GM12878 (cell line): ENCODE measurements at regions not wholly inside any gene's neighbourhood (a gene's known extent, or its start where the extent isn't known, plus 50 kb on each side); places are given as distances from the start of the nearest gene placed in this dataset.

Experiments used
- ATAC-seq: fragments of 200-7000 bp; cut with Tn5 transposase; 3 replicates; pipeline ENCODE4 v1.9.1; 2020; ENCODE audit warnings: mild to moderate bottlenecking, moderate library complexity
- BruUV-seq: library from RNA; stranded (reverse); fragments of 400-500 nt; replicated peaks from 2 replicates; lab custom pipeline; 2021; lab: Mats Ljungman, UMichigan
- CTCF ChIA-PET: fragments of 300-600 bp; sonication (Branson Sonifier 250); formaldehyde crosslinking; extraction: SDS; loops from one replicate; lab custom pipeline; 2021; ENCODE audit warnings: inconsistent platforms; lab: Yijun Ruan, JAX
- POLR2A ChIA-PET: fragments of 350-600 bp; formaldehyde crosslinking; extraction: SDS; loops from one replicate; lab custom pipeline; 2021; ENCODE audit warnings: inconsistent platforms; lab: Charles Lee
- RAD21 ChIA-PET: fragments of 300-600 bp; sonication (Branson Sonifier 250); formaldehyde crosslinking; loops from one replicate; lab custom pipeline; 2023; ENCODE audit warnings: antibody characterized with exemption; ENCODE audit not compliant: unreplicated experiment; lab: Charles Lee
- SMC1A ChIA-PET: fragments of 300-600 bp; sonication (Branson Sonifier 250); formaldehyde crosslinking; loops from one replicate; lab custom pipeline; 2023; ENCODE audit not compliant: unreplicated experiment, uncharacterized antibody; lab: Charles Lee
- DNase-seq: peaks from one replicate; pipeline ENCODE4 v3.0.0-alpha.2; 2011; ENCODE audit warnings: low read depth, low spot score
- FAIRE-seq: peaks from 3 replicates; lab custom pipeline; 2011; peaks lifted over from hg19 to GRCh38; lab: Jason Lieb, UNC
- H2AFZ ChIP-seq: 2 replicates; pipeline ENCODE4 v1.6.0; 2011; ENCODE audit warnings: low read depth, low read length, control low read depth; ENCODE audit not compliant: control insufficient read depth
- H3K27ac ChIP-seq: 2 replicates; pipeline ENCODE4 v1.5.1; 2011; ENCODE audit warnings: control low read depth; ENCODE audit not compliant: control insufficient read depth, insufficient read depth
- H3K27me3 ChIP-seq, 2 experiments: replicated peaks in 1 of 2; 2 replicates each; pipeline versions ENCODE4 v1.6.0 to v1.6.1; 2011; ENCODE audit warnings: low read length in 1 of 2; ENCODE audit not compliant: control insufficient read depth in 2 of 2, insufficient read depth in 2 of 2
- H3K36me3 ChIP-seq, 2 experiments: 2 replicates each; pipeline ENCODE4 v1.5.1; 2011; ENCODE audit warnings: low read length in 1 of 2; ENCODE audit not compliant: control insufficient read depth in 2 of 2, insufficient read depth in 2 of 2
- H3K4me1 ChIP-seq: 2 replicates; pipeline ENCODE4 v1.6.1; 2011; ENCODE audit warnings: mild to moderate bottlenecking, low read length, moderate library complexity, mixed read lengths; ENCODE audit not compliant: control insufficient read depth, insufficient read depth
- H3K4me2 ChIP-seq: 2 replicates; pipeline ENCODE4 v1.6.0; 2011; ENCODE audit warnings: control low read depth; ENCODE audit not compliant: control insufficient read depth, insufficient read depth
- H3K4me3 ChIP-seq: fragments of 200-600 bp; sonication (generic); 2 replicates; pipeline ENCODE4 v1.5.1; 2016
- H3K79me2 ChIP-seq: 2 replicates; pipeline ENCODE4 v1.6.0; 2011; ENCODE audit warnings: low read length; ENCODE audit not compliant: control insufficient read depth, insufficient read depth
- H3K9ac ChIP-seq: 2 replicates; pipeline ENCODE4 v1.8.0; 2011; ENCODE audit warnings: low read length, control low read depth, mixed read lengths; ENCODE audit not compliant: control insufficient read depth, insufficient read depth
- H3K9me3 ChIP-seq: replicated peaks from 3 replicates; pipeline ENCODE4 v1.5.1; 2011; ENCODE audit warnings: mild to moderate bottlenecking, low read length; ENCODE audit not compliant: control insufficient read depth, insufficient read depth
- H4K20me1 ChIP-seq: 2 replicates; pipeline ENCODE4 v1.6.0; 2011; ENCODE audit not compliant: control insufficient read depth, insufficient read depth
- CBFB ChIP-seq: IDR thresholded peaks from 2 replicates; pipeline ENCODE4 v1.6.1; 2016; ENCODE audit warnings: antibody characterized with exemption, low read depth
- CBX3 ChIP-seq: fragments of 200-600 bp; sonication (generic); IDR thresholded peaks from 2 replicates; pipeline ENCODE4 v1.6.1; 2016; ENCODE audit warnings: low read depth, borderline replicate concordance
- CEBPB ChIP-seq, 2 experiments: fragments of 150-350 bp in 1 of 2; IDR thresholded peaks; 2 replicates each; pipeline ENCODE4 v1.6.1; 2012 to 2014; ENCODE audit warnings: low read depth in 2 of 2, low read length in 2 of 2, borderline replicate concordance in 1 of 2, inconsistent platforms in 1 of 2
- FOS ChIP-seq: IDR thresholded peaks from 3 replicates; pipeline ENCODE4 v1.6.1; 2011; ENCODE audit warnings: borderline replicate concordance; ENCODE audit not compliant: insufficient read length; ENCODE audit errors: extremely low read depth
- GABPA ChIP-seq: IDR thresholded peaks from 2 replicates; pipeline ENCODE4 v1.6.1; 2014; ENCODE audit warnings: antibody characterized with exemption, low read depth, mild to moderate bottlenecking, inconsistent platforms
- HDAC2 ChIP-seq: fragments of 200-600 bp; sonication (generic); IDR thresholded peaks from 2 replicates; pipeline ENCODE4 v1.6.1; 2017
- NFYA ChIP-seq: IDR thresholded peaks from 2 replicates; pipeline ENCODE4 v1.6.1; 2011; ENCODE audit warnings: low read depth, mild to moderate bottlenecking, low read length, improper control_type of control experiment, borderline replicate concordance
- SRF ChIP-seq, 2 experiments: IDR thresholded peaks; 2 replicates each; pipeline ENCODE4 v1.6.1; 2011; ENCODE audit warnings: low read depth in 2 of 2, low read length in 2 of 2, mild to moderate bottlenecking in 1 of 2, moderate library complexity in 1 of 2
- ZNF217 ChIP-seq: fragments of 450-650 bp; IDR thresholded peaks from 2 replicates; pipeline ENCODE4 v1.6.1; 2017; ENCODE audit warnings: antibody characterized with exemption, mild to moderate bottlenecking
- ZNF274 ChIP-seq: IDR thresholded peaks from one replicate; pipeline ENCODE4 v1.8.0; 2011; ENCODE audit not compliant: insufficient read length, insufficient read depth
- WGBS: methylation state at CpG from one replicate; pipeline ENCODE4 v1.1.6; 2016; ENCODE audit warnings: low lambda C conversion rate; ENCODE audit not compliant: insufficient replicate concordance, insufficient coverage; ENCODE audit errors: missing lambda C conversion rate; 5-methylcytosine and 5-hydroxymethylcytosine counted together
- in situ Hi-C: fragments of 300-500 bp; cut with MboI; formaldehyde crosslinking; loops from 9 replicates; pipeline ENCODE4 v1.14.3; 2018; ENCODE audit warnings: mixed read lengths
- intact Hi-C: fragments of 100-400 bp; cut with micrococcal nuclease; formaldehyde crosslinking; loops from one replicate; pipeline ENCODE4 v1.14.2; 2022; ENCODE audit not compliant: unreplicated experiment
- TF ChIP-seq, protein P1 (sequence below): IDR thresholded peaks from 2 replicates; pipeline ENCODE4 v1.6.1; 2012; ENCODE audit warnings: low read depth, low read length, improper control_type of control experiment
- TF ChIP-seq, protein P2 (sequence below): fragments of 450-650 bp; formaldehyde crosslinking; IDR thresholded peaks from 2 replicates; pipeline ENCODE4 v1.4.0; 2022; ENCODE audit warnings: mild to moderate bottlenecking, moderate library complexity
- TF ChIP-seq, protein P3 (sequence below): IDR thresholded peaks from 2 replicates; pipeline ENCODE4 v1.6.1; 2012; ENCODE audit warnings: improper control_type of control experiment, low read depth, low read length; ENCODE audit not compliant: insufficient replicate concordance

GRCh38 chr17:69640073-69640472, 225.6 kb downstream of the MAP2K6 start:
- WGBS: 5% methylated on average over 3 of the region's 3 CpGs
- Histone ChIP-seq H3K9me3 (no peaks in the 10 kb centered on the region), H3K4me3 (no peak overlapping the region), H3K27me3 (no peaks in the 10 kb centered on the region), H2AFZ (no peak overlapping the region), H3K9ac (no peak overlapping the region), H3K36me3 (no peaks in the 10 kb centered on the region), H3K4me1 (no peaks in the 10 kb centered on the region), H3K27ac (no peak overlapping the region), H4K20me1 (no peaks in the 10 kb centered on the region), H3K4me2 (no peak overlapping the region), H3K79me2 (no peaks in the 10 kb centered on the region)
- no peak for DNase-seq
- in situ Hi-C loops (no loop called here), intact Hi-C loops (no loop called here)
- no peak for FAIRE-seq
- SMC1A ChIA-PET: no interaction called here
- POLR2A ChIA-PET: no interaction called here
- RAD21 ChIA-PET: no interaction called here
- no peak for ATAC-seq
- CTCF ChIA-PET: no interaction called here
- BruUV-seq: no TSS peak
- no peak for TF ChIP-seq CBFB
- TF ChIP-seq, protein P1, sequence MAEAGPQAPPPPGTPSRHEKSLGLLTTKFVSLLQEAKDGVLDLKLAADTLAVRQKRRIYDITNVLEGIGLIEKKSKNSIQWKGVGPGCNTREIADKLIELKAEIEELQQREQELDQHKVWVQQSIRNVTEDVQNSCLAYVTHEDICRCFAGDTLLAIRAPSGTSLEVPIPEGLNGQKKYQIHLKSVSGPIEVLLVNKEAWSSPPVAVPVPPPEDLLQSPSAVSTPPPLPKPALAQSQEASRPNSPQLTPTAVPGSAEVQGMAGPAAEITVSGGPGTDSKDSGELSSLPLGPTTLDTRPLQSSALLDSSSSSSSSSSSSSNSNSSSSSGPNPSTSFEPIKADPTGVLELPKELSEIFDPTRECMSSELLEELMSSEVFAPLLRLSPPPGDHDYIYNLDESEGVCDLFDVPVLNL: no peak
- TF ChIP-seq SRF (IDR thresholded peaks at IDR 0.05; ENCODE audit: low read depth in 2 of 2, low read length in 2 of 2): no peak
- TF ChIP-seq HDAC2: no peak
- TF ChIP-seq FOS: no peak
- TF ChIP-seq, protein P2, sequence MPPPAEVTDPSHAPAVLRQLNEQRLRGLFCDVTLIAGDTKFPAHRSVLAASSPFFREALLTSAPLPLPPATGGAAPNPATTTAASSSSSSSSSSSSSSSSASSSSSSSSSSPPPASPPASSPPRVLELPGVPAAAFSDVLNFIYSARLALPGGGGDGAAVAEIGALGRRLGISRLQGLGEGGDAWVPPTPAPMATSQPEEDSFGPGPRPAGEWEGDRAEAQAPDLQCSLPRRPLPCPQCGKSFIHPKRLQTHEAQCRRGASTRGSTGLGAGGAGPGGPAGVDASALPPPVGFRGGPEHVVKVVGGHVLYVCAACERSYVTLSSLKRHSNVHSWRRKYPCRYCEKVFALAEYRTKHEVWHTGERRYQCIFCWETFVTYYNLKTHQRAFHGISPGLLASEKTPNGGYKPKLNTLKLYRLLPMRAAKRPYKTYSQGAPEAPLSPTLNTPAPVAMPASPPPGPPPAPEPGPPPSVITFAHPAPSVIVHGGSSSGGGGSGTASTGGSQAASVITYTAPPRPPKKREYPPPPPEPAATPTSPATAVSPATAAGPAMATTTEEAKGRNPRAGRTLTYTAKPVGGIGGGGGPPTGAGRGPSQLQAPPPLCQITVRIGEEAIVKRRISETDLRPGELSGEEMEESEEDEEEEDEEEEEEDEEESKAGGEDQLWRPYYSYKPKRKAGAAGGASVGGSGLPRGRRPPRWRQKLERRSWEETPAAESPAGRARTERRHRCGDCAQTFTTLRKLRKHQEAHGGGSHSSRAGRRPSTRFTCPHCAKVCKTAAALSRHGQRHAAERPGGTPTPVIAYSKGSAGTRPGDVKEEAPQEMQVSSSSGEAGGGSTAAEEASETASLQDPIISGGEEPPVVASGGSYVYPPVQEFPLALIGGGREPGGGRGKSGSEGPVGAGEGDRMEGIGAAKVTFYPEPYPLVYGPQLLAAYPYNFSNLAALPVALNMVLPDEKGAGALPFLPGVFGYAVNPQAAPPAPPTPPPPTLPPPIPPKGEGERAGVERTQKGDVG (CRISPR knock-in tag): no peak
- no peak for TF ChIP-seq GABPA
- no peak for TF ChIP-seq ZNF274
- TF ChIP-seq ZNF217: no peak
- TF ChIP-seq, protein P3, sequence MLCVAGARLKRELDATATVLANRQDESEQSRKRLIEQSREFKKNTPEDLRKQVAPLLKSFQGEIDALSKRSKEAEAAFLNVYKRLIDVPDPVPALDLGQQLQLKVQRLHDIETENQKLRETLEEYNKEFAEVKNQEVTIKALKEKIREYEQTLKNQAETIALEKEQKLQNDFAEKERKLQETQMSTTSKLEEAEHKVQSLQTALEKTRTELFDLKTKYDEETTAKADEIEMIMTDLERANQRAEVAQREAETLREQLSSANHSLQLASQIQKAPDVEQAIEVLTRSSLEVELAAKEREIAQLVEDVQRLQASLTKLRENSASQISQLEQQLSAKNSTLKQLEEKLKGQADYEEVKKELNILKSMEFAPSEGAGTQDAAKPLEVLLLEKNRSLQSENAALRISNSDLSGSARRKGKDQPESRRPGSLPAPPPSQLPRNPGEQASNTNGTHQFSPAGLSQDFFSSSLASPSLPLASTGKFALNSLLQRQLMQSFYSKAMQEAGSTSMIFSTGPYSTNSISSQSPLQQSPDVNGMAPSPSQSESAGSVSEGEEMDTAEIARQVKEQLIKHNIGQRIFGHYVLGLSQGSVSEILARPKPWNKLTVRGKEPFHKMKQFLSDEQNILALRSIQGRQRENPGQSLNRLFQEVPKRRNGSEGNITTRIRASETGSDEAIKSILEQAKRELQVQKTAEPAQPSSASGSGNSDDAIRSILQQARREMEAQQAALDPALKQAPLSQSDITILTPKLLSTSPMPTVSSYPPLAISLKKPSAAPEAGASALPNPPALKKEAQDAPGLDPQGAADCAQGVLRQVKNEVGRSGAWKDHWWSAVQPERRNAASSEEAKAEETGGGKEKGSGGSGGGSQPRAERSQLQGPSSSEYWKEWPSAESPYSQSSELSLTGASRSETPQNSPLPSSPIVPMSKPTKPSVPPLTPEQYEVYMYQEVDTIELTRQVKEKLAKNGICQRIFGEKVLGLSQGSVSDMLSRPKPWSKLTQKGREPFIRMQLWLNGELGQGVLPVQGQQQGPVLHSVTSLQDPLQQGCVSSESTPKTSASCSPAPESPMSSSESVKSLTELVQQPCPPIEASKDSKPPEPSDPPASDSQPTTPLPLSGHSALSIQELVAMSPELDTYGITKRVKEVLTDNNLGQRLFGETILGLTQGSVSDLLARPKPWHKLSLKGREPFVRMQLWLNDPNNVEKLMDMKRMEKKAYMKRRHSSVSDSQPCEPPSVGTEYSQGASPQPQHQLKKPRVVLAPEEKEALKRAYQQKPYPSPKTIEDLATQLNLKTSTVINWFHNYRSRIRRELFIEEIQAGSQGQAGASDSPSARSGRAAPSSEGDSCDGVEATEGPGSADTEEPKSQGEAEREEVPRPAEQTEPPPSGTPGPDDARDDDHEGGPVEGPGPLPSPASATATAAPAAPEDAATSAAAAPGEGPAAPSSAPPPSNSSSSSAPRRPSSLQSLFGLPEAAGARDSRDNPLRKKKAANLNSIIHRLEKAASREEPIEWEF: no peak
- TF ChIP-seq CBX3: no peak
- TF ChIP-seq CEBPB (IDR thresholded peaks at IDR 0.05; ENCODE audit: borderline replicate concordance in 1 of 2, low read depth in 2 of 2, low read length in 2 of 2): no peak
- TF ChIP-seq NFYA: no peak
